Kidney glomerular epithelial cell (primary cell): ENCODE measurements at regions not wholly inside any gene's neighbourhood (a gene's known extent, or its start where the extent isn't known, plus 50 kb on each side); places are given as distances from the start of the nearest gene placed in this dataset.
"Not testable (repeated sequence)": the region's sequence is repeated elsewhere in the genome, so short reads cannot be mapped to it uniquely, and the experiment has no call there.

Experiments
- DNase-seq: peaks from one replicate; lab custom pipeline; 2025; lab: John Stamatoyannopoulos, UW

DNA sequence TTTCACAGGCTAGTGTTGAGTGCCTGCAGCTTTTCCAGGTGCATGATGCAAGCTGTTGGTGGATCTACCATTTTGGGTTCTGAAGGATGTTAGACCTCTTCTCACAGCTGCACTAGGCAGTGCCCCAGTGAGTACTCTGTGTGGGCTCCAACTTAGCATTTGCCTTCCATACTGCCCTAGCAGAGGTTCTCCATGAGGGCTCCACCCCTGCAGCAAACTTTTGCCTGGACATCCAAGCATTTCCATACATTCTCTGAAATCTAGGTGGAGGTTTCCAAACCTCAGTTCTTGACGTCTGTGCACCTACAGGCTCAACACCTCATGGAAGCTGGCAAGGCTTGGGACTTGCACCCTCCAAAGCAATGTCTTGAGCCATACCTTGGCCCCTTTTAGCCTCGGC, 1205.4 kb upstream of the SPRY2 start:
- not testable (repeated sequence) for DNase-seq

DNA sequence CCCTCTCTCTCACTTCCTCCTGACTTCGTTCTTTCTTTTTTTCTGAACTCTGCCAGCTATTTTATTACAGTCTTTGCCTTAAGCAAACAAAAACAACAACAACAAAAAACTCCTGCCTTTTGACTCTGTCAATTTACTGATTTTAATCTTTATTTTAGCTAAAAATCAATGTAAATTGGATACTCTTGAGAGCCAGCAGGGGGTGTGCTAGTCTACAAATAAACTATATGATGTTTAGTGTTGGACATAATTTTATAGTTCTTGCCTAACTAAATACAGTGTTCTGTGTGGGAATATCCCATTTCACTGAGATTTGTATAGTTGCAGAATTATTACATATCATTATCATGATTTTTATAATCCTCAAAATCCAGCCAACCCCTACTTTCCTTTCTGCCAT, 1199.9 kb upstream of the SPRY2 start:
- no peak for DNase-seq

DNA sequence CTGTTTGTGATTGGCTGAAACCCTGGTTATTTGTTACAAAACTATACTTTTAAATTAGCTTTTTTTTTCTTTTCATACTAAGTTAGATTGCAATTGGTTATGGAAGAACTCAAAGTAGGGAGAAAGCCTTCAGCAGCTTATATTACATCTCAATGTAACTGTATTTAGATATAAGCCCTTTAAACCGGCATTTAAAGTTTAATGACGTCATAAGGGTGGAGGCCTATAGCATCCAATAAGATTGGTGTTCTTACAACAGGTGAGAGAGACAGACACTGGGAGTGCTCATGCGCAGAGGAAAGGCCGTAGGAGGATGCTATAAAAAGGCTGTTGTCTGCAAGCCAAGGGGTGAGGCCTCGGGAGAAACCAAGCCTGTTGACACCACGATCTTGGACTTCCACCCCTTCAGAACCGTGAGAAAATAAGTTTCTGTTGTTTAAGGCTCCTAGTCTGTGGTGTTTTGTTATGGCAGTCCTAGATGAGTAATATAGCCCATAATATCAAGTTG, 1198.8 kb upstream of the SPRY2 start:
- DNase-seq, result no peak

- no peak for DNase-seq
Observed at GRCh38 chr13:81498969-81499368, 1158.0 kb upstream of the SPRY2 start.

DNA sequence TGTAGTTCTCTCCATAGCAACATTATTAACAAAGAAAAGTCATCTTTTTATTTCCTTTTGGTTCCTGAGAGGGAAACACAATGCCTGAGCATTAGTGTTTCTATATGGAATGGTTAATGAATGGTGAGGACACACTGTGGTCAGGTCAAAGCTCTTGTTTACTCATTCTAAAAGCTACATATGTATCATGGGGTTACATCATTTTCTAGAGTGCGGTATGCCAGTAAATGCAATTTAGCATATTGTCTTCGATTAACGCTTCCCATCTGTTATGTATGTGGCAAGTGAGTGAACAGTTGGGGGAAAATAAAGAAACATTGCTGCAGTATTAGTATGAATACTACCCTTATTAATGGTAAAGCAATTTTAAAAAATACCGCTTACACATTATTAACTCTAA, 1152.2 kb upstream of the SPRY2 start:
- no peak for DNase-seq

GRCh38 chr13:81492449-81492848, 1151.5 kb upstream of the SPRY2 start:
- no peak for DNase-seq

- no peak for DNase-seq
Observed at GRCh38 chr13:81488021-81488420, 1147.1 kb upstream of the SPRY2 start.

- DNase-seq, result no peak
Observed at GRCh38 chr13:81487151-81487550, 1146.2 kb upstream of the SPRY2 start.

- no peak for DNase-seq
Observed at GRCh38 chr13:81480634-81481033, 1139.7 kb upstream of the SPRY2 start.

- no peak for DNase-seq
Observed at GRCh38 chr13:81473366-81473899, 1132.5 kb upstream of the SPRY2 start.

DNA sequence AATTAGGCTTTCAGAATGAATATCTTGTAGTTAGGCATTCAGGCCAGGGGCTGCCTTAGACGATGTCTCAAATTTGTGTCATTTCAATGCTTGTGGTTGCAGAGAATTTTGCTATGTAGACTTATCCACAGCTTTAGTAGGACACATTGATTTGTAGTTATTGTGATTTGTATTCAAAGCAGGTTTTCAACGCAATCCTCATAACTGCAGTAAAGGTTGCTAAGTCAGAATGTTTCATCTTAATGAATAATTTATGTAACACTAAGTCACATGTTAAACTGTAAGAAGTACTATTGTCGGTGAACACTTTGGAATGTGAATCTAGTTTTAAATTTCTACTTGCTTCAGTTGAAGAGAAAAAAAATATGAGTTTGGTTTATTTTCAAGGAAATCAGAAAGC, 1117.2 kb upstream of the SPRY2 start:
- no peak for DNase-seq

DNA sequence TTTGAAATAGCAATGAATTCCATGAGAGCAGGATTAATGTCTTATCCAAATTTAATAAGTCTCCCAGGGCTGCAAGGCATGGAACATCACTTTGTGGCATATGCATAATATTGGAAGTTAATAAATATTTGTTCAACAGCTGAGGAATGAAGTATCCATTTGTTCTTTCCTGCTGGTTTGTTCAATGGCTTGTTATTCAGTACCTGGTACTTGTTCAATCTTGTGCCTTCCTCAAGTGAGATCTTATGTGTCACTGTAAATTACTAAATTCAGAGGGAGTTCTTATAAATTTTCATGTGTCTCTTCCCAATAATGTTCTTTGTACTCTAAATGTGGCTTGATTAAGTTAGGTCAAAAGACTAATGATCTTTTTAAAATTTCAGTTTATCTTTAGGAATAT, 1105.5 kb upstream of the SPRY2 start:
- DNase-seq, result no peak

- no peak for DNase-seq
Observed at GRCh38 chr13:81442904-81443303, 1102.0 kb upstream of the SPRY2 start.

DNA sequence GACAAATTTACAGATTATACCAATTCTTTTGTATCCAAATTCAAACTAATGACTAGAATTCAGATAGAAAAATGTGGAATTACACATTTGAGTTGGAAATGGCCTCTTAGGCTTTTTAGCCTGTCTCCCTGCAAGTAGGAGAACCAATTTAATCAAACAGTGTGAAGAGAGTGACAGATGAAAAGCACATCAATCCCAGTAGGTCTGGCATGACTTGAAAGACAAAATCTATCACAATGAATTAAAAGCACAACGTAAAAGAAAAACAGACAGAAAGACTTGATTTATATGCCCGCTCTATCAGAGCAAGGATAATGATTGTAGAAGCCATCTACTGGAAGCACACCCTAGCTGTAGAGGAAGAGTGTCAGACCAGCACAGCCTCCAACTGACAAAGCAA, 1084.4 kb upstream of the SPRY2 start:
- no peak for DNase-seq

DNA sequence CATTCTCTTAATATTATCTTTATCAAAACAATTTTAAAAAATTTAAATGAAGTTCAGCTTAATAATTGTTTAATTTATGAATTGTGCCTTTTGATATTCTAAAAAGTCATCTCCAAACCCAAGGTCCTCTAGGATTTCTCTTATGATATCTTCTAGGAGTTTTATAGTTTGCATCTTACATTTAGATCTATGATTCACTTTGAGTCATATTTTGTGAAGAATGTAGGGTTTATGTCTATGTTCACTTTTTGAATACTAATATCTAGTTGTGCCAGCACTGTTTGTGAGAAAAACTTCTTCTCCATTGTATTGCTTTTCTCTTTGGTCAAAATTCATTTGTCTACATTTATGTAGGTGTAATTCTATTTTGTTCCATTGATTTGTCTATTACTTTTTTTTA, 1068.4 kb upstream of the SPRY2 start:
- no peak for DNase-seq

GRCh38 chr13:81408647-81409046, 1067.7 kb upstream of the SPRY2 start:
- no peak for DNase-seq

GRCh38 chr13:81406639-81407292, 1065.8 kb upstream of the SPRY2 start:
- peak; percentile 22 for DNase-seq

DNA sequence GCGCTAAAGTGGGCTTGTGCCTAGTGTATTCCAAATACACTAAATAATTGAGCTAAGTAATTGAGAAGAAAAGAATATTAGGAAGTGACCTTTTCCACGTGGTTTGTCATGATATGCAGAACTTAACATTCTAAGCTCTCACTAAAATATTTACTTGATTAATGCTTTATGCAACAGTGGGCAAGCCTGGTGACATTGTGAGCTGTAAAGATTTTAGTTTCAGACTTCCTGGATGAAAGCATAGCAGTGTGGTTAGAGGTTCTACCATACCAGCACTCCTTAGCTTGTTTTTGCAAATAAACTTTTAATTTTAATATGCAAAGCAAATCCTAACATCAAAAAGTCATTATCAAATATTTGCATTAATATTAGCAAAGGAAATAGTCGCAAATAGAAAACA, 1065.1 kb upstream of the SPRY2 start:
- DNase-seq, result peak; percentile 40

DNA sequence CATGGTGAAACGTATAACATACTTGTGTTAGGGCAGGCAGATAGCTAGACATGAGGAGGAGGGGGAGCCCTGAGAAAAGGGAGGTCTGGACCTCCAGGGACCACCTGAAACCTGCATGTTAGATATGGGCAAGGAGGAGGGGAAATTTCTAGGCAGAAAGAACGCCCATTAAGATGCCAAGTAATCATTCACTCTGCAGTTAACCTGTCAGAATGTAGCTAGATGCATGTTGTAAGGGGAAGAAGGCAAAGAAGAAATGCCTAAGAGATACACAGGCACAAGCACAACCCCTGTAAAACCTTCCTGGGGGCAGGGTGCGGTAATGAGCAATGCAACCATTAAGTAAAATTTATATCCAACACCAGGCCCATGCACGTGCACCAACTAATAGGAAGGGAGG, 1055.3 kb upstream of the SPRY2 start:
- DNase-seq, result no peak

- no peak for DNase-seq
Observed at GRCh38 chr13:81395368-81395767, 1054.4 kb upstream of the SPRY2 start.

DNA sequence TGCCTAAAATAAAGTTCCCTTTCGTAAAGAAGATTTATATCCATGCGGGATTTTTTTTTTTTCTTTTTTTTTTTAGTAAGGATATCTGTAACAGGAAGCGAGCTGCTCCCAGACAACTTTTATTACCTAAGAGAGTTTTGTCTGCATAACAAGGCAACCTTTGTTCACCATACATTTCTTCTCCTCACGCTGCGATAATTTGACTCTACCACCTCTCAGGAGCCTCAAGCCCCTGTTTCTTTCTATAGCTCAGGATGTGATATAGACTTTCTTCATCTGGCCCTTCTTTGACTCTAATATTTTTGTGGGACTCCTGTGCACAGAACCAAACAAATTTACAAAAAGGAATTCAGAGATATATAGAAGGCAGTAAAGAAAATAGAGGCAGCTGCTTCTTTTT, 1053.7 kb upstream of the SPRY2 start:
- DNase-seq, result no peak

GRCh38 chr13:81393721-81394120, 1052.8 kb upstream of the SPRY2 start:
- DNase-seq, result no peak

DNA sequence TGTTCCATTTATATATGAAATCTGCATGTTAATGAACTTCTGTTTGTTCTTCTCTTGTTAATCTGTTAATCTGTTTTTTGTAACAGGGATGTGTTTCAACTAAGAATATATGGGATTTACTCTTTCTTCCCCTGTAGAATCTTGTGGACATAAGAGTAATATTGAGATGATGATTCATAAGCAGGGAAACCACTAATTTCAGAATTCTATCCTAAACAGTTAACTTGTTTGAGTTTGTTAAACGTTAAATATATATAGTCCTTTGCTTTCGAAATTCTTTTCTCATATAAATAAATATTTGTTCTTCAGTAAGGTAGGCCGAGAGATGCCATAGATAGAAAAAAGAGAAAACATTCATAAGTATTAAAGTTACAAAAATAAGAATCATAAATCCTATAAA, 1052.2 kb upstream of the SPRY2 start:
- no peak for DNase-seq

GRCh38 chr13:81388400-81388799, 1047.5 kb upstream of the SPRY2 start:
- no peak for DNase-seq
